Vagina (tissue), 2 donors: ENCODE measurements at regions not wholly inside any gene's neighbourhood (a gene's known extent, or its start where the extent isn't known, plus 50 kb on each side); places are given as distances from the start of the nearest gene placed in this dataset.

ENCODE experiments used
- DNase-seq, 2 donors: peaks; one replicate each; pipeline ENCODE4 v3.0.0-alpha.2; 2017; ENCODE audit errors: extremely low spot score in 2 of 2
- H3K27ac ChIP-seq: fragments of 200-600 bp; sonication (generic); one replicate; pipeline ENCODE4 v1.5.1; 2019
- H3K27me3 ChIP-seq: fragments of 200-600 bp; sonication (generic); one replicate; pipeline ENCODE4 v1.5.1; 2019
- H3K36me3 ChIP-seq, 2 donors: fragments of 200-600 bp; sonication (generic); one replicate each; pipeline ENCODE4 v1.5.1; 2017 to 2019
- H3K4me1 ChIP-seq: fragments of 200-600 bp; sonication (generic); one replicate; pipeline ENCODE4 v1.5.1; 2019
- H3K4me3 ChIP-seq, 2 donors: fragments of 200-600 bp; sonication (generic); 1 replicate in 1 of 2; 2 replicates in 1 of 2; pipeline ENCODE4 v1.5.1; 2016 to 2019
- H3K9me3 ChIP-seq: fragments of 200-600 bp; sonication (generic); one replicate; pipeline ENCODE4 v1.5.1; 2019
- POLR2A ChIP-seq, 2 donors: fragments of 450-650 bp; IDR thresholded peaks; one replicate each; pipeline ENCODE4 v1.6.1; 2017; ENCODE audit warnings: antibody characterized with exemption in 2 of 2, mild to moderate bottlenecking in 2 of 2, moderate library complexity in 2 of 2
- POLR2AphosphoS5 ChIP-seq, 2 donors: sonication (generic); formaldehyde crosslinking; IDR thresholded peaks; one replicate each; pipeline ENCODE4 v1.9.0; 2017; ENCODE audit warnings: antibody characterized with exemption in 2 of 2, mild to moderate bottlenecking in 2 of 2, low read depth in 1 of 2; ENCODE audit not compliant: insufficient read depth in 1 of 2
- intact Hi-C: fragments of 100-400 bp; cut with DNase I; formaldehyde crosslinking; loops from one replicate; pipeline ENCODE4 v1.15.1; 2023
- TF ChIP-seq, protein P1 (sequence below), 3 experiments: fragments of 450-650 bp in 2 of 3; fragments of 200-600 bp in 1 of 3; sonication (generic) in 1 of 3; IDR thresholded peaks; one replicate each; pipeline ENCODE4 v1.5.1; 2017 to 2019; ENCODE audit warnings: antibody characterized with exemption in 3 of 3, mild to moderate bottlenecking in 2 of 3, moderate library complexity in 2 of 3

DNA sequence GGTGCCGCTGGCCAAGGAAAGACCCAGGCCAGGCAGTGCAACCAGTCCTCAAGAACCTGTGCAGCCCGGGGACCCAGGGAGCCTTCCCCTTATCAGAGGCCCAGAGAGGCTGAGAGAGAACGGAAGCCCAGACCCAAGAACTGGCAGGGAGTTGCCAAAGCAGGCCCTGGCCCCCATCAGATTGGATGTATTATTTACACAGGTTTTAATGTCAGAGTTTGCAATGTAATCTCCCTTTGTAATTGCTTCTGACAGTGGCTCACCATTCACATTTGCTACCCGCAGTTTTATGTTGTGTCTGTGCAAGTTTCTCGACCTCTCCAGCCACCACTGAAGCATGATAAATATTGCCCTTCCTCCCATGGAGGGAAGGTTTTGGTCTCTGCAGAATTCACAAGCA, 660.9 kb downstream of the LIG4 start:
- intact Hi-C loops, result no loop called here
- TF ChIP-seq, protein P1, sequence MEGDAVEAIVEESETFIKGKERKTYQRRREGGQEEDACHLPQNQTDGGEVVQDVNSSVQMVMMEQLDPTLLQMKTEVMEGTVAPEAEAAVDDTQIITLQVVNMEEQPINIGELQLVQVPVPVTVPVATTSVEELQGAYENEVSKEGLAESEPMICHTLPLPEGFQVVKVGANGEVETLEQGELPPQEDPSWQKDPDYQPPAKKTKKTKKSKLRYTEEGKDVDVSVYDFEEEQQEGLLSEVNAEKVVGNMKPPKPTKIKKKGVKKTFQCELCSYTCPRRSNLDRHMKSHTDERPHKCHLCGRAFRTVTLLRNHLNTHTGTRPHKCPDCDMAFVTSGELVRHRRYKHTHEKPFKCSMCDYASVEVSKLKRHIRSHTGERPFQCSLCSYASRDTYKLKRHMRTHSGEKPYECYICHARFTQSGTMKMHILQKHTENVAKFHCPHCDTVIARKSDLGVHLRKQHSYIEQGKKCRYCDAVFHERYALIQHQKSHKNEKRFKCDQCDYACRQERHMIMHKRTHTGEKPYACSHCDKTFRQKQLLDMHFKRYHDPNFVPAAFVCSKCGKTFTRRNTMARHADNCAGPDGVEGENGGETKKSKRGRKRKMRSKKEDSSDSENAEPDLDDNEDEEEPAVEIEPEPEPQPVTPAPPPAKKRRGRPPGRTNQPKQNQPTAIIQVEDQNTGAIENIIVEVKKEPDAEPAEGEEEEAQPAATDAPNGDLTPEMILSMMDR (IDR thresholded peaks at IDR 0.05), result no peak
- TF ChIP-seq POLR2AphosphoS5 (IDR thresholded peaks at IDR 0.05; ENCODE audit: insufficient read depth in 1 of 2, low read depth in 1 of 2) (no peak), POLR2A (IDR thresholded peaks at IDR 0.05) (no peak)
- no peaks in the 10 kb centered on the region for H3K36me3 ChIP-seq
- no peak overlapping the region for H3K27ac ChIP-seq
- no peak for DNase-seq
- no peaks in the 10 kb centered on the region for H3K9me3 ChIP-seq
- H3K27me3 ChIP-seq, result no peaks in the 10 kb centered on the region
- H3K4me3 ChIP-seq, result no peak overlapping the region
- no peaks in the 10 kb centered on the region for H3K4me1 ChIP-seq

DNA sequence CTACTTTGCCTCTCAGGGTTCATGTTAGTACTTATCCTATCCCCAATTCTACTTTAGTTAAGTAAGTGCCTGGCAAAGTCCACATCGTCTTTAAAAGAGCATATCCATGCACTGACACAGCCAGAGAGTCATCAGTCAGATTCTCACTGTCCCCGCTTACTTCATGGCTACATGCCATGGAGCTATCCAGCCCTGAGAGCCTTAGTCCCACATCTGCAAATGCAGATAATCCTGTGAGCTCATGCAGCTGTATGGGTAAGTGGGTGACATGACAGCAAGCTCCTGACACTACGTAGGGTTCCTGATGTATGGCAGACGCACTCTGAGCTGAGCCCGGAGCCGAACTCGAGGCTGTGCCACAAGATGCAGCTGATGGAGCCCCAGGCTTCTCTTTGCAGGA, 661.5 kb downstream of the LIG4 start:
- Histone ChIP-seq H3K9me3 (no peaks in the 10 kb centered on the region), H3K4me1 (no peaks in the 10 kb centered on the region), H3K36me3 (no peaks in the 10 kb centered on the region), H3K4me3 (no peak overlapping the region), H3K27ac (no peak overlapping the region), H3K27me3 (no peaks in the 10 kb centered on the region)
- TF ChIP-seq POLR2AphosphoS5 (IDR thresholded peaks at IDR 0.05; ENCODE audit: insufficient read depth in 1 of 2, low read depth in 1 of 2) (no peak), POLR2A (IDR thresholded peaks at IDR 0.05) (no peak)
- TF ChIP-seq, protein P1 (IDR thresholded peaks at IDR 0.05), result no peak
- DNase-seq, result no peak
- intact Hi-C loops, result no loop called here

DNA sequence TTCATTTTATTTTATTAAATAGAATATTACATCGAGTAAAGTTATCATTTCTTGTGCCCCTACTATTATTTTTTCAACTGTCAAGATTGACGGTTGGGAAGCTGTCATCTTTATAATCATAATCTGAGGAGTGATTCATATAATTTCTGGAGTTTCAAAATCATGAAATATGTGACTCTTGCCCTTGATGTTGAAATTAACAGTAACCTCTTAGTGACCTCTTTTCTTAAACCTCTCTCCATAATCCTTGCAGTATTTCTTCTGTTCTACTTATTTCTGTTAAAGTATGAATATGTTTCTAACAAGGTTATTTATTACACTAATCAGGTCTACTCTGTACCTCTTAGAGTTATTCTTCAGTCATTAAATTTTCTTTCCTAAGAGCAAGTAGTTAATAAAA, 663.8 kb downstream of the LIG4 start:
- TF ChIP-seq POLR2A (IDR thresholded peaks at IDR 0.05), result no peak
- TF ChIP-seq, protein P1 (IDR thresholded peaks at IDR 0.05), result no peak
- TF ChIP-seq POLR2AphosphoS5 (IDR thresholded peaks at IDR 0.05; ENCODE audit: insufficient read depth in 1 of 2, low read depth in 1 of 2), result no peak
- no peaks in the 10 kb centered on the region for H3K9me3 ChIP-seq
- DNase-seq, result no peak
- no peak overlapping the region for H3K4me3 ChIP-seq
- H3K27ac ChIP-seq, result no peak overlapping the region
- H3K36me3 ChIP-seq, result no peaks in the 10 kb centered on the region
- no peaks in the 10 kb centered on the region for H3K4me1 ChIP-seq
- intact Hi-C loops, result no loop called here
- no peaks in the 10 kb centered on the region for H3K27me3 ChIP-seq

DNA sequence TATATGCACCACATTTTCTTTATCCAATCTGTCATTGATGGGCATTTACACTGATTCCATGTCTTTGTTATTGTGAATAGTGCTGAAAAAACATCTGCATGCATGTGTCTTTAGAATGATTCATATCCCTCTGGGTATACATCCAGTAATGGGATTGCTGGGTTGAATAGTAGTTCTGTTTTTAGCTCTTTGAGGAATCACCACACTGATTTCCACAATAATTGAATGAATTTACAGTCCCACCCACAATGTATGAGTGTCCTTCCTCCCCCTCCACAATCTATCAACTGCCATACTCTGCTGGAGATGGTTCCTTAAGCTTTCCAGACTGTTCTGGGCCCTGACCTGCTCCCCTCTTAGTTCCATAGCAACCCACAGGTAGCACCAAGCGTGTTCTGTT, 667.0 kb downstream of the LIG4 start:
- no peak for DNase-seq
- no peaks in the 10 kb centered on the region for H3K27me3 ChIP-seq
- H3K27ac ChIP-seq, result no peak overlapping the region
- no peaks in the 10 kb centered on the region for H3K9me3 ChIP-seq
- no peak overlapping the region for H3K4me3 ChIP-seq
- H3K4me1 ChIP-seq, result no peaks in the 10 kb centered on the region
- intact Hi-C loops, result no loop called here
- no peaks in the 10 kb centered on the region for H3K36me3 ChIP-seq
- TF ChIP-seq POLR2AphosphoS5 (IDR thresholded peaks at IDR 0.05; ENCODE audit: insufficient read depth in 1 of 2, low read depth in 1 of 2), result no peak
- TF ChIP-seq, protein P1 (IDR thresholded peaks at IDR 0.05), result no peak
- no peak for TF ChIP-seq POLR2A (IDR thresholded peaks at IDR 0.05)

DNA sequence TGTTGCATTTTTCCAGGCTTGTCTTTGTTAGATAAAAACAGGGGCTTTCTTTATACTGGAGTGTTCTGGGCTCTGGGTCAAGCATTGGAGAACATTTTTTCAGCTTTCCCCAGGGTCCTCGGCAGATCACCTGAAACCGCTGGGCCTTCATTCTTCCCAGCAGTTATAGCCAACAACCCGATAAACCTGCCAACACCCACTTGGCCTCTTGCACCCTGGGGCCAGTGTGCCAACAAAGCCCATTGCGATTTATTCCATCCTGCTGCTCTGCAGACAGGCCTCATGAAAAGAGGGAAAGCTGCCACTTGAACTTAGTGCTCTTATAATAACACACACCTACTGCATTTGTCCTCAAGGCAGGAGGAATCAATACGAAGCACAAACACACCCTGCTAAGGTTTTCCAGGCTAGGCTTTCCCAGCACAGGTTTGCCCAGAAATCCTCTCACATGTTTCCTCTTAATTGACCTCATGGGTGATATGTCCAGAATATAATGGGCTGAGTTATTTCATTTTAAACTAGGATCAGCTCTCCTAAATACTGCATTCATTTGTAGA, 669.3 kb downstream of the LIG4 start:
- intact Hi-C loops, result no loop called here
- no peak overlapping the region for H3K27ac ChIP-seq
- H3K4me1 ChIP-seq, result no peaks in the 10 kb centered on the region
- no peak for DNase-seq
- no peaks in the 10 kb centered on the region for H3K9me3 ChIP-seq
- TF ChIP-seq POLR2A (IDR thresholded peaks at IDR 0.05) (no peak), POLR2AphosphoS5 (IDR thresholded peaks at IDR 0.05; ENCODE audit: insufficient read depth in 1 of 2, low read depth in 1 of 2) (no peak)
- TF ChIP-seq, protein P1 (IDR thresholded peaks at IDR 0.05), result no peak
- no peaks in the 10 kb centered on the region for H3K27me3 ChIP-seq
- no peaks in the 10 kb centered on the region for H3K36me3 ChIP-seq
- no peak overlapping the region for H3K4me3 ChIP-seq
